Endothelial cell (in vitro differentiated cells): ENCODE measurements at regions not wholly inside any gene's neighbourhood (a gene's known extent, or its start where the extent isn't known, plus 50 kb on each side); places are given as distances from the start of the nearest gene placed in this dataset.

ENCODE experiments used
- DNase-seq: peaks from one replicate; pipeline ENCODE4 v3.0.0; 2021; ENCODE audit warnings: low spot score
- H3K27ac Mint-ChIP-seq: one replicate; pipeline ENCODE4 v1.8.0; 2021; ENCODE audit warnings: mixed read lengths, inconsistent platforms; ENCODE audit not compliant: unreplicated experiment
- H3K27me3 Mint-ChIP-seq: one replicate; pipeline ENCODE4 v1.8.0; 2021; ENCODE audit warnings: mild to moderate bottlenecking, moderate library complexity, mixed read lengths, inconsistent platforms; ENCODE audit not compliant: unreplicated experiment
- H3K36me3 Mint-ChIP-seq: one replicate; pipeline ENCODE4 v1.8.0; 2021; ENCODE audit warnings: mild to moderate bottlenecking, low read depth, mixed read lengths, inconsistent platforms; ENCODE audit not compliant: unreplicated experiment
- H3K4me1 Mint-ChIP-seq: one replicate; pipeline ENCODE4 v1.8.0; 2021; ENCODE audit warnings: mild to moderate bottlenecking, mixed read lengths, inconsistent platforms; ENCODE audit not compliant: unreplicated experiment
- H3K4me3 Mint-ChIP-seq: one replicate; pipeline ENCODE4 v1.8.0; 2021; ENCODE audit warnings: mild to moderate bottlenecking, mixed read lengths, inconsistent platforms; ENCODE audit not compliant: unreplicated experiment
- H3K9me3 Mint-ChIP-seq: one replicate; pipeline ENCODE4 v1.8.0; 2021; ENCODE audit warnings: mixed read lengths, inconsistent platforms; ENCODE audit not compliant: unreplicated experiment
- CTCF ChIP-seq: fragments of 200-600 bp; sonication (generic); IDR thresholded peaks from one replicate; pipeline ENCODE4 v1.5.0; 2021; ENCODE audit warnings: antibody characterized with exemption; ENCODE audit not compliant: unreplicated experiment

GRCh38 chr13:106736941-106737340 is 169.0 kb upstream of the ARGLU1 start:
- TF ChIP-seq CTCF: no peak
- H3K4me3 Mint-ChIP-seq: no peak overlapping the region

GRCh38 chr13:106734198-106734597 is 166.3 kb upstream of the ARGLU1 start:
- no peak for TF ChIP-seq CTCF
- H3K4me1 Mint-ChIP-seq: no peaks in the 10 kb centered on the region
- H3K27me3 Mint-ChIP-seq: no peaks in the 10 kb centered on the region
- H3K27ac Mint-ChIP-seq: no peak overlapping the region
- H3K9me3 Mint-ChIP-seq: no peaks in the 10 kb centered on the region
- no peak overlapping the region for H3K4me3 Mint-ChIP-seq
- no peaks in the 10 kb centered on the region for H3K36me3 Mint-ChIP-seq
- no peak for DNase-seq

More at GRCh38 chr13:106736941-106737340, 169.0 kb upstream of the ARGLU1 start:
- Mint-ChIP-seq H3K27me3 (no peaks in the 10 kb centered on the region), H3K4me1 (peaks cover 16% of the 10 kb centered on the region), H3K27ac (peak overlapping the region; percentile 17), H3K9me3 (no peaks in the 10 kb centered on the region), H3K36me3 (no peaks in the 10 kb centered on the region)
- no peak for DNase-seq

- Mint-ChIP-seq H3K4me3 (no peak overlapping the region), H3K4me1 (no peaks in the 10 kb centered on the region), H3K27ac (no peak overlapping the region), H3K36me3 (no peaks in the 10 kb centered on the region), H3K9me3 (no peaks in the 10 kb centered on the region), H3K27me3 (peaks cover 2% of the 10 kb centered on the region)
- no peak for TF ChIP-seq CTCF
- no peak for DNase-seq
Observed at GRCh38 chr13:106723036-106723435, 155.1 kb upstream of the ARGLU1 start.

GRCh38 chr13:106722620-106723019 is 154.7 kb upstream of the ARGLU1 start:
- no peaks in the 10 kb centered on the region for H3K36me3 Mint-ChIP-seq
- no peaks in the 10 kb centered on the region for H3K9me3 Mint-ChIP-seq
- H3K27me3 Mint-ChIP-seq: peaks cover 2% of the 10 kb centered on the region
- no peak overlapping the region for H3K27ac Mint-ChIP-seq
- no peak for DNase-seq
- no peak overlapping the region for H3K4me3 Mint-ChIP-seq
- no peak for TF ChIP-seq CTCF
- no peaks in the 10 kb centered on the region for H3K4me1 Mint-ChIP-seq

GRCh38 chr13:106721599-106721998 is 153.7 kb upstream of the ARGLU1 start:
- DNase-seq: no peak
- Mint-ChIP-seq H3K36me3 (no peaks in the 10 kb centered on the region), H3K27me3 (peaks cover 2% of the 10 kb centered on the region), H3K4me3 (no peak overlapping the region), H3K27ac (no peak overlapping the region), H3K4me1 (no peaks in the 10 kb centered on the region), H3K9me3 (no peaks in the 10 kb centered on the region)
- no peak for TF ChIP-seq CTCF
